ENCODE measurements at regions not wholly inside any gene's neighbourhood (a gene's known extent, or its start where the extent isn't known, plus 50 kb on each side); places are given as distances from the start of the nearest gene placed in this dataset.

GRCh38 chr2:5343785-5344335 is 348.3 kb upstream of the SOX11 start:
- DNase-seq (ENCODE audit: low spot score): no peak

GRCh38 chr2:5352286-5352685 is 339.9 kb upstream of the SOX11 start:
- DNase-seq (ENCODE audit: low spot score): no peak

DNA sequence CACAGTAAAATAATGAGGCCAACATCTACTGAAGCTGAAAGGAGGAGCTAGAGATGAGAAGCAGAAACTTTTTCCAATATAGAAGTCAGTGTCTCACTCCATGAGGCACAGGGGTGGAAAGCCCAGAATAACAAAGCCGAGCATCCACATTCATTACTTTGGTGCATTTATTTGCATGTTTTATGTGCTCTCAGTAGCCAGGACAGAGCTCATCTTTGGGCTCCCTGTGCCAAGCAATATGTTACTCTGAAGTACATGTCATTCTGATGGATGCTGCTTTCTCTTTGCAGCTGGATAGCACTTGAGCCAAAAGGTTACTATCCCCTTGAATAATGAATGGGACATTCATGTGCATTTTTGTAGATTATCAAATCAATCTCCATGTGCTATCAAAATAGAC is 338.6 kb upstream of the SOX11 start:
- no peak for DNase-seq (ENCODE audit: low spot score)

DNA sequence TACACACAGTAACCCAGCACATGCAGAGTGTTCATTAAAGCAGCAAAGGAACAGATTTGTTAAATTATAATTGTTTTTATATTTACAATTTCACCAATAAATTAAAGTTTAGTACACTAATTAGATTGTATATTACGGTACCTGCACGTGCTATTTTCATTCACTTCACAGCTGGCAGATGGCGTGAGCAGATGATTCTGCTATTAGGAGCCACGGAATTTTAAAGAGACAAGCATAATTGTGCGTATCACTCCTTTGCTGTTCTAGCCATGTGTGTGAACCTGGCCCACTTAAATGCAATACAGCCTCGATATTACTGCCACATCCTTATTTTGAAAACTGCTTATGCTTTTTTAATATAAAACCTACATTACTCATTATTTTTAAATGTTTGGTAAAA is 332.8 kb upstream of the SOX11 start:
- no peak for DNase-seq (ENCODE audit: low spot score)

GRCh38 chr2:5360081-5360480 is 332.1 kb upstream of the SOX11 start:
- DNase-seq (ENCODE audit: low spot score): no peak

- no peak for DNase-seq (ENCODE audit: low spot score)
Measured at GRCh38 chr2:5364361-5364760, 327.8 kb upstream of the SOX11 start.

DNA sequence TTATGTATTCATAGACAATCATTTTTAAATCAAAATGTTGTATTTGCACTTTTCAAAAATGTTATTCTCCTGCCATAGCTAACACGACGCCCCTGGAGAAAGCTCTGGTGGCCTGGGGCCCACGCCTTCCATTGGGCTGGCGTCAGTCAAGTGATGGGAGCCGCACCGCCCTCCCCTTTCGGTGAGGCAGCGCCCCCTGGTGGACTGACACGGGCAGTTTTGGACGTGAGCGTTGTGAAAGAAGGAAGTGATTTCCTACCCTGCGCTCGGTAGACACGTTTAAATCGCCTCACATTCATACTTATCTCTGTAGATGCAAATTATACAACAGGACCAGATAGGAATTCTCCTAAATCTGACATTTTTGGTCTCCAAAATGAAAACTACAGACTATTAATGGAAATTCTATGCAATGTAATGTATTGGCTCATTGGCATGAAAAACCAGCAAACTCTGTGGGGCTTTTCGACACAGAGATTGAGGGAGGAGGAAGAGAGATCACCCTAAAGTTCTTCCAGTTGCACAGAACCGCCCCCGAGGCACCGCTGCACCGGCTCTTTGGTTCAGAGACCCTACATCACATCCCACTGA is 326.2 kb upstream of the SOX11 start:
- no peak for DNase-seq (ENCODE audit: low spot score)

DNA sequence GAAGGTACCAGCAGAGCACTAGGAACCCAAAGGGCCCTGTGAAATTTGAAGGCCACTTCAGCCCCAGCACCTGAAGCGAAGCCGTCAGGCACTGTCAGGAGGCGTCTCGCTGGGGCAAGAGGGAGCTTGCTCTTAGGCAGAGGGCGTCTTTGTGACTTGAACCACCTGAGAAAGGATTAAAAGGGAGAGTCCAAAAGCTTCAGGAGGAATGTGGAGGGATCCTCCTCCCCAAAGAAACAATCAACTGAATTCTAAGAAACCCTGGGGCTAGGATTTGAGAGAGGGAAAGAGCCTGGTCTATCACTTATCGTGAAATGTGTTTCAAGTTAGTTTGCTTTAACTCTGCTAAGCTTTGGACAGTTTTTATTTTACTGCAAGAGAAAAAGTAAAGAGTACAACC is 324.9 kb upstream of the SOX11 start:
- no peak for DNase-seq (ENCODE audit: low spot score)

DNA sequence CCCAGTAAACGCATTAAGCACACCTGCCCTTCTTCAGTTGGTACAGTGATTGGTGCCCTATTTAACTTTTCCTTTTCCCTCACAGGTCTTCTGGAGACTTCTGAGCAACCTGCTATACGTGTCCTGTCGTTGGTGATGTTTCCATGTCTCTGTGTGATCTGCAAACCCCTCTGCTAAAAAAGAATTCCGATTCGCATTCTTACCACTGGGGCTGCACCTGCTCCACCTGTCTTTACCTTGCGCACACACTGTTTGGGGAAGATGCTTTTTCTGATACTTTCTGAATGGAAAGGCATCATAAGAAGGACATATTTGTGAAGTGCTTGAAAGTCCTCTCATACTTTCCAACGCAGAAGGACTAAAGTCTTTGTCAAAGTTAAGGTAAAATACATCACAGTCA is 323.9 kb upstream of the SOX11 start:
- DNase-seq (ENCODE audit: low spot score): no peak

DNA sequence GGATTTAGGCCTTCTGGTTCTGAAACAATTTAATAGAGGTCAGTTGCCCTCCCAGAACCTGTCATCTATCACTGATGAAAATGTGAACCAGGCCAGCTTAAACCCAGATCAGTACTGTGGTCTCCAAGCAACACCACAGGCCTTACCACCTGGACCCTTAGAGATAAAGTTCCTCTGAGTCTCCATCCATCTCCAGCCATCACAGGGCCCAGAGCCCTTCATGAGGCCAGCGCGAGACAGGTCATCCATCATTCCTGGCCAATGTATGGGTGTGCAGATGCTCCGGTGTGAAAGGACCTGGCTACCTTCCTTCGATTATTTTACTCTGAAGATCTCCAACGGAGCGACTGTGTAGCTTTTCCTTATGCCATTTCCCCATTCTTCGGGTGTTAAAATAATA is 322.7 kb upstream of the SOX11 start:
- DNase-seq (ENCODE audit: low spot score): no peak

- no peak for DNase-seq (ENCODE audit: low spot score)
Measured at GRCh38 chr2:5370158-5370557, 322.0 kb upstream of the SOX11 start.

GRCh38 chr2:5372141-5372540 is 320.0 kb upstream of the SOX11 start:
- no peak for DNase-seq (ENCODE audit: low spot score)

- no peak for DNase-seq (ENCODE audit: low spot score)
Measured at GRCh38 chr2:5373200-5373599, 319.0 kb upstream of the SOX11 start.

GRCh38 chr2:5374762-5375161 is 317.4 kb upstream of the SOX11 start:
- no peak for DNase-seq (ENCODE audit: low spot score)

DNA sequence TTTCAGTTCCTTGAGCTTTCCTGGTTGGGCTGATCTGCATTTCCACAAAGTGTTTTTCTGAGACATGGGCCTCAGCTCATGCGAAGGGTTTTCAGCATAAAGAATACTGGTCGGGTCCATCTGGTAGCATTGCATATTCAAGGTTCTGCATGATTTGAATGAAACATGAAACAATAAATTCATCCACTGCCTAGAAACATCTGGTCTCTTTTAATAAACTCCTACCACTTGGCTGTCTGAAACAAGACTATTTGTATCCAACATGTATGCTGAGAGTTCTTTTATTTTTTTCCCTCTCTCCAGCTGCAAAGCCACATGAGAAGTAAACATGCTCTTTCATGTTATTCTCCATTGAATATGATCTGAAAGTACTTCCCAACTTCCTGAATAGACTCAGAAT is 314.9 kb upstream of the SOX11 start:
- no peak for DNase-seq (ENCODE audit: low spot score)

DNA sequence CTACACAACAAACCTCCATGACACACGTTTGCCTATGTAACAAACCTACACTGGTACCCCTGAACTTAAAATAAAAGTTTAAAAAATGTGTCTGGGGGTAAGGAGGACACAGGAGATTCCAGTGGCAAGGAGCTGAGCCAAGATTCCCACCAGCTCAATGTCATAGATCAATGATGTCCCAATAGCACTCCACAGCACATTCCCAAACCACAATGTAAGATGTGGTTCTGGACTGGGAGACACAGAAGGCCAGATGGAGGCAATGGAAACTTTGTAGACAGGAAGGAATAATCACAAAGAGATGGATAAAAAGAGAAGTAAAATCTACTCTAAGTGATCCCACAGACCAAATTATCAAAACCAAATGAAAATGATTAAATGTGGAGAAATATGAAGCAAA is 312.4 kb upstream of the SOX11 start:
- DNase-seq (ENCODE audit: low spot score): no peak

DNA sequence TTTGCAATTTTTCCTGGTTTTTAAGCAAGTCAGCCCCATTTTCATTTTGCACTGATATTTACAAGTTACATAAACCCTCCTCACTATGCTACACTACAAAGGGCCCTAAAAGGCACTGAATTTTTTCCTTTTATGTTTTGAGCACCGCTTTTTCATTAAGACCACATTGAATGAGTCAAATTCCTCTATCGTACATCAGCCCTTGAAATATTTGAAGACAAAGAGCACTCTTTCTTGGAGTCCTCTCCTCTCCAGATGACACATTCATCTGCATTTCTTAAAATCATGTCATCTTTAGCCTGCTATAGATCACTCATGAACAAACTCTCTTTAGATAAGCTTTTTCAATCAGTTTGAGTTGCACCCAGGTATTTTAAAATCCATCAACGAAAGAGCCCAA is 306.6 kb upstream of the SOX11 start:
- no peak for DNase-seq (ENCODE audit: low spot score)

DNA sequence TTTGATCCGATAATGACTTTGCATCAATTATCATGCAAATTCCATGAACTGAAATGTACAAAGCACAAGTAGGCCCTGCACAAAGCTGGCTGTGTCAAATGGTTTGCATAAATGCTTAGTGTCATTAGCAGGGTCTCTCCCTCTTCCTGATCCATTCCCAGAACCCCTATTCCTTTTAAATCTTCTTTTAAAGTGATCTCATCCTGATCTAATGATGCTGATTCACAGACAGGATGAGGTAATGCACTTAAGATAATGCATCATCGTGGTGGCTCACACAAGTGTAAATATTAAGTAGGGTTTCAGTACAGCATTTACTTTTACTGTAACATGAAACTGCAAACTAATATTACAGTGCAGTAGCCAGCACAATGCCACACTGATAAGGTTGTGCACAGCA is 304.8 kb upstream of the SOX11 start:
- DNase-seq (ENCODE audit: low spot score): no peak

GRCh38 chr2:5389740-5390139 is 302.4 kb upstream of the SOX11 start:
- no peak for DNase-seq (ENCODE audit: low spot score)

DNA sequence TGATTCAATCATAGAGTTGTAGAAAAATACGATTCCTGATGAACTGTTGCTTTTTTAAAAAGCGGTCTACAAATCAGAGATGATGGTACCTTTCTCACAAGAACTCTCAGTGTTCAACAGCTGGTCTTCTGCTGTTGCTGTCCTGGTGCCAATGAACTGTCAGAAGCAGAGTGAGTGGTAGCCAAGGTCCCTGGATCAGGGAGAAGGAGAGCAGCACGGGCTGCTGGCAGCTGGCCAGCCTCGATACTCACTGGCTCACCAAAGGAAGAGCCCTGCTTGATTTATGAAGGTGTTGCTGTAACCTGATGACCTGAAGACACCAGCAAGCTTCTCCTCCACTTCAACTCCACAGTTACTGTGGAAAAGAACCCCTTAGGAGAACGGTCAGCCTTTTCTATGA is 300.8 kb upstream of the SOX11 start:
- no peak for DNase-seq (ENCODE audit: low spot score)

DNA sequence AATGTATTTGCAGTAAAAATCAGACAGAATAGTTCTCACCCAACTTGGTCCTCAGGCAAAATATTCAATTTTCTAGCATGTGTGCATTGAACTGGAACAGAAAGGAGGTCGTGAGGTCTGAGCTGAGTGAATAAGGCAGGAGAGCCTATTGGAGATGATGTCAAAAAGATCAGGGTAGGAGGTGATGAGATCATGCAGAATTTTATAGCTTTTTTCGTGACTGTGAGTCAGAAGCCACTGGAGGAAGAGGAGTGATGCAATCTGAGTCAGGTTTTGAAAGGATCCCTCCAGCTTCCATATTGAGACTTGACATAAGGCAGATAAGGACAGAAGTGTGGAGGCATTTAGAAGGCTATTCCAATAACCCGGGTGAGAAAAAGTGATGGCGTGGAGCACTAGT is 299.5 kb upstream of the SOX11 start:
- DNase-seq (ENCODE audit: low spot score): no peak

DNA sequence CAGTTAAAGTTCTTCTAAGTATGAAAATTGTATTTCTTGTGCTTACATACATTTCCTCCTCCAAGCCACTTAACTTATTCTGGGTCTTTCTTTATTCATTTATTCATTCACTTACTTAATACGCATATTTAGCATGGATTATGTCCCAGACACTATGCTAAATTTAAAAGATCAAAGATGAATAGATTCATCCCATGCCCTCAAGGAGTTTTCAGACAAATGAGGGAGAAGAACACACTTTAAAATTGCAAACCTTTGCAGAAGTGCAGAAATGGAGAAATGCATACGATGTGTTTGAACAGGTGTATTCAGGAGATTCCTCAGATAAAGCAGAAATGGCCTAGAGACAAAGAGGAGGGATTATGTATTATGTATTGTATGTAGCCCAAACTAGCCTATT is 298.7 kb upstream of the SOX11 start:
- no peak for DNase-seq (ENCODE audit: low spot score)

GRCh38 chr2:5394223-5394622 is 298.0 kb upstream of the SOX11 start:
- no peak for DNase-seq (ENCODE audit: low spot score)

DNA sequence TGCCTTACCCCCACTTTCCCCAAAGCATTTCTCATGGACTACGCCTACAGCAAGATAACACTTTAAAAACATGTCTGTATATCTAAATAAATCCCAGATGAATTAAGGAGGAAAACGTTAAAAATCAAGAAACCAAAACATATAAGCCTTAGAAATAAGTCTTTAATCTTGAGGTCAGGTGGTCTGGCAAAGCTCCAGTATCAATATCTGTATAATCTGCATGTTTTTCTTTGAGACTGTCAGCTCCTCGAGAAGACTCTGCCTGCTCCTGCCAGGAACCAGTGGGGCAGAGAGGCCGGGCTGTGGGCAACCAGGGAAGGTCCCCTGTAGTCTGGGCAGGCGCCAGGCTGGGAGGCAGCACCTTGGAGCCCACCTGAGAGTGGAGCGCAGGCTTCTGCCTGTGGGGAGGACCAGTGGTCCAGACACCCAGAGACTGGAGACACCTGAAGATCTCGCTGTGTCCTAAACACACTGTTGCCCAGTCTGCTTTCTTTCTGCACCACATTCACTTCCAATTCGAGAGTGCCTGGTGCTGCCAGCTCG is 291.0 kb upstream of the SOX11 start:
- DNase-seq (ENCODE audit: low spot score): no peak
